ENCODE measurements at regions not wholly inside any gene's neighbourhood (a gene's known extent, or its start where the extent isn't known, plus 50 kb on each side); places are given as distances from the start of the nearest gene placed in this dataset.
"Not testable (repeated sequence)": the region's sequence is repeated elsewhere in the genome, so short reads cannot be mapped to it uniquely, and the experiment has no call there.

DNA sequence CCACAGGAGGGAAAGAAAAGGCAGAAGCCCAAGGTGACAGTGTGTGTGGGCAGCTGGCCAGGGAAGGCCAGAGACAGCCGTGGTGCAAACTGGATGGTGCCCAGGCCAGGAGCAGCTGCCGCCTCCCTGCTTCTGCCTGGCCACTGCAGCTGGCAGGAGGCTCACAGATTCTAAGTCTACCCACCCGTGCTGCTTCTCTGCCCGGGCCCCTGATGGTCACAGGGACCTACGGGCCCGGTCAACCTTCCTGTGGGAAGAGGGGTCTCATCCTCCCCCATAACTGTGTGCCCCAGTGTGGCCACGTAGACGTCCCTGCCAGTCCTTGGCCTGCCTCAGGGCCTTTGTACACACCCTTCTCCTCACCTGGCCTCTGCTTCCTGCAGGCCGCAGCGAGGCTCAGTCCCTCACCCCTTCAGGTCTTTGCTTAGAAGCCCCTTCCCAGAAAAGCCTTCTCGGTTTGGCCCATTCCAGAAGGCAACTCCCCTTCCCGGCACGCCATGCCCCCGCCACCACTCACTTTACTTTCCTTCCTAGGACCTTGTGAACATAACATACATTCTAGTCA is 192.6 kb upstream of the AJAP1 start:
- DNase-seq, result no peak

DNA sequence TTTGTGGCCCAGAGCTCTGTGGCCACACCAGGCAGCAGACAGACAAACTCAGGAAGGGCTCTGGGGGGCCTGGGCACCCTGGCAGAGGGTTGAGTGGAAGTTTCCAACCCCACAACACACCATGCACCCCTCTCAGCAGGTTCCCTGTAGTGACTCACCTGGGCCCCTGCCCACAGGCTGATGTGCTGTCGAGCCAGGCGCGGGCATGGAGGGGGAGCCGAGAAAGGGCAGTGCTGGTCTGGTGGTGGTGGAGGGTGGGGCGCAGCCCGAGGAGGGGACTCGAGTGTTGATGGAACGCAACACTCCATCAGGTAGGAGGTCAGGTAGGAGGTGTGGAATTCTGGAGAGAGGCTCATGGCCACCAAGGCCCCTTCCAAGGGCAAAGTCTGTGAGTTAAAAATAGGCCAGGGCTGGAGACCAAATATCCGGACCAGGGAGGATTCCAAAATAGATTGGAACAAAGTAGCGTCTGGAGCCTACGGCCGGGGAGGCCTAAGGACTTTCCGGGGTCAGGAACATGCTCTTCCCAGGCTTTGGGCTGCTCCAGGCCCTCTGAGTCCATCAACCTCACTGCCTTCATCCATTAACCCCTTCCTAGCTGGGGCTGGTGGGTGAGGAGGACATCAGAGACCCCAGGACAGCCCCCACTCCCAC is 191.5 kb upstream of the AJAP1 start:
- no peak for DNase-seq

DNA sequence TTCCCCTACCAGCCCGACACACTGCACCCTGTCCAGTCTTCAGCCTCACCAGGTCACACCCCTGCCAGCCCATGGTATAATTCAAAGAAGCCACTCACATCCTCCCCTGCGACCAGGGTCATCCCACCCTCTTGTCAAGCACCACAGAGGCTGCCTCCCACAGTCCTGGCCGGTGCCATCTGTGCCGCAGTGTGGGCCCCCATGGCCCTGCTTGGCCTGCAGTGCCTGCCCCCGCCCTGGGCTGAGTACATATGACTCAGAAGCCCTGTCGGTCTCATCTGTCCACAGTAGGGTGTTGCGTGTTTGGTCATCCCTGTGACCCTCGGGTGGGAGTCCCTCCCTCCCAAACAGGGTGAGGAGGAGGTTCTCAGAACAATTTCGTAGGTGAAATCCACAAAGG is 190.8 kb upstream of the AJAP1 start:
- DNase-seq, result no peak

DNA sequence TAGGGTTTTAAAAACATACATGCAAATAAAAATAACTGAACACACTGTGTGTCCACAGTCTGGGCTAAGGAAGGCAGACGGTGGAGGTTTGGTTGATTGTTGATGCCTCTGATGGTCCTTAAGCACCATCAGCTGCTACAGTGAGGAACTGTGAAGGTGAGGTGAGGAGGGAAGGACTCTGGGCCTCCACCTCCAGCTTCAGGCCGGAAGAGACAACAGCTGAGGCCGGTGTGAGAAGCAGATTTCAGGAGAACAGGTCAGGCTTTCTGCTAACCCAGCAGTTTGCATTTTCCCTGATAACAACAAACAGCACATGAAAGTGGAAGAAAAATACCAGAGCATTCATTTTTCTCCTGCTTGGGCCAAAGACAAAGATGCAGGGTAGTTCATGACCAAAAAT is 189.9 kb upstream of the AJAP1 start:
- no peak for DNase-seq

DNA sequence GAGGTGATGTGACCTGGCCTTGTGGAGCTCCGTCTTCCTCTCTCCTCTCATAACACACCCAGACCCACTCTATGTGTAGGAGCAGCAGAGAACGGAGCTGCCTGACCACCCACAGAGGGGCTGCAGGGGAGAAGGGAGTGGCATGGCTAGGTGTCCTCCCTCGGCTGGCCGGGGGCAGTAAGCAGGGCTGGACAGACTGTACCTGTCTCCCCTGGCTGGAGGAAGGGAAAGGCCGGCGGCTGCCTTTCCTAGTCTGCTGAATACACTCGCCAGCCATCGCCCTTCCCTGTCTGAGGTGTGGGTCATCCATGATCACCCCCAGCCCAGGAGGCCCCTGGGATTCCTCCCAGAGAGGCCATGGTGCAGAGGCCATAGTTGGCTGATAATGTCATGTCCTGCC is 187.2 kb upstream of the AJAP1 start:
- no peak for DNase-seq

DNA sequence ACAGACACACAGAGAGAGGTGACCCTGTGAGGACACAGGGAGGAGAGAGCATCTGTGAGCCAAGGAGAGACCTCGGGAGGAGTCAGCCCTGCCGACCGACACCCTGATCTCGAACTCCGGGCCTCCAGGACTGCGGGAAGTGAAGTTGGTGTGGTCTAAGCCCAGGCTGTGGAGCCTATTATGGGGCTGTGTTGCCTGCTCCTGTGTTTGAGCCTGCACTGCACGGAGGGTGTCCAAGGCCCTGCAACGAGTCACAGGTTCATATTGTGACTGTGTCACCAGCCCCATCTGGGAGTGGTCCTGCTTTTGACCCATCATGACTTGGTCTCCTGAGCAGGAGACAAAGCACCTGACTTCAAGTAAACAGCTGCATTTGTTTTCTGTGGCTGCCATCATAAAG is 186.0 kb upstream of the AJAP1 start:
- no peak for DNase-seq

DNA sequence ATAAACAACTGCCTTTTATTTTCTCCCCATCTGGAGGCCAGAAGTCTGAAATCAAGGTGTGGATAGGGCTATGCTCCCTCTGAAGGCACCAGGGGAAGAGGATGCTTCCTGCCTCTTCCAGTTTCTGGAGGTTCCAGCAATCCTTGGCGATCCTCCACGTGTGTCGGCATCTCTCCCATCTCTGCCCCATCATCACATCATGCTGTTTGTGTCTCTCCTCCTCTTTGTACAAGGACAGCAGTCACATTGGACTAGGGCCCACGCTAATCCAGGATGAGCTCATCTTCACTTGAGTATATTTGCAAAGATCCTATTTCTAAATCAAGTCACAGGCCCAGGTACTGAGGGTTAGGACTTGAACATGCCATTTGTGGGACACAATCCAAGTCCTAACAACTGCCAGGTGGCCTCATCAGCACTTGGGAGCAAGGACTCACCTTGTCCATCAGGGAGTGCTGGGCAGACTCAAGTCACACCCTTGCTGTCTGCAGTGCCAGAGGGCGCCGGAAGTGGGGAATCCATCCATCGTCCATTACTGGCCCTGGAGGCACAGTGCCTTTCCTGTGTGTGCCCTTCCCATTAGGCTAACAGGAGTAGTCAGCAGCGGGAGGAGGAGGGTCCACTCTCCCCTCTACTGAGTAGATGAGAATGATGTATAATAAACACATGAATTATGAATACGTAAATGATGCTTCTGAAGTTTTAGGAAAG is 185.4 kb upstream of the AJAP1 start:
- DNase-seq, result no peak

DNA sequence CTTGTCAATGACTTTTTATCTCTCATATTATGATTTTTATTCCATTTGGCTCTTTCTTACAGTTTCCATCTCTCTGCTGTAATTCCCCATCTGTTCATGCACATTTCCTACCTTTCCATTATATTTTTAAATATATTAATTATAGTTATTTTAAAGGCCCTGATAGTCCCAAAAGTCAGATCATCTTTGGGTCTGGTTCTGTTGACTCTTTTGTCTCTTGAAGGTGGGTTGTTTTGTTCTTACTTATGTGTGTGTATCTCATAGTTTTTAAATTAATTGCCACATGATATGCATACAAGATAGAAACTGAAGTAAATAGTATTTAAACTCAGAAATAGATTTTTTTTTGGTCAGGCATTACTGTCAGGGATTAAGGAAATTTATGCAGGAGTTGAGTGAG is 178.0 kb upstream of the AJAP1 start:
- DNase-seq, result no peak

DNA sequence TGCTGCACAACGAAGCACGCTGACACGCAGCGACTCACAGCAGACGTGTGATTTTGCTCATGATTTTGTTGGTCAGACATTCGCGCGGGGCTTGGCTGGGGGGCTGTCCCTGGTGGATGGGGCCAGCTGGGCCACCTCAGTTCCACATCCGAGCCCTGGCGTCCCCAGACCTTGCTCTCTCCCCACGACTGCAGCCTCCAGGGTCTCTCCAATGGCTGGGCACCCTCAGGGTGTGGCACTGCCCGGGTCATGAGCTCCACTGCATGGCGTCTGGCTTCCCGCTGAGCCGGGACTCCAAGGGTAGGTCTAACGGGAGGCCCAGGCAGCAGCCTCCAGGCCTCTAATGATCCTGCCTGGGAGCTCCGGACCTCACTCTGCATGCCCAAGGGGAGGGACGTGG is 173.0 kb upstream of the AJAP1 start:
- no peak for DNase-seq

DNA sequence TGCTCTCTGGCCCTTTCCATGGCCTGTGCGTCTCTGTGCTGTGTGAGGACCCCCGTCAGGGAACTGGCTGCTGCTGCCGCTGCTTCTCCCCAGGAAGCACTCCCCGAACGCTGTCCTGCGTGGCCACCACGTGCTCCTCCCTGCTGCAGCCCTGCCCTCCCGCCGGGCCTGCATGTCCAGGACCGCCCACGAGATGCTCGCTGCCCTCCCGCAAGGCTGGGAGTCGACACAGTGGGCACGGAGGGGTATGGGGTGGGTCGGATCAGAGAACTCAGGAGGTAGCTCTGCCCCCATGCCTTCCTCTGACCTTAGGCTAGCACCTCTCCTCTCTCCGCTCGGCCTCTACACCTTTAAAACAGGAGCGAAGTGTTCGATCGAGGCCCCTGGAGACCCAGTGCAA is 171.9 kb upstream of the AJAP1 start:
- no peak for DNase-seq

DNA sequence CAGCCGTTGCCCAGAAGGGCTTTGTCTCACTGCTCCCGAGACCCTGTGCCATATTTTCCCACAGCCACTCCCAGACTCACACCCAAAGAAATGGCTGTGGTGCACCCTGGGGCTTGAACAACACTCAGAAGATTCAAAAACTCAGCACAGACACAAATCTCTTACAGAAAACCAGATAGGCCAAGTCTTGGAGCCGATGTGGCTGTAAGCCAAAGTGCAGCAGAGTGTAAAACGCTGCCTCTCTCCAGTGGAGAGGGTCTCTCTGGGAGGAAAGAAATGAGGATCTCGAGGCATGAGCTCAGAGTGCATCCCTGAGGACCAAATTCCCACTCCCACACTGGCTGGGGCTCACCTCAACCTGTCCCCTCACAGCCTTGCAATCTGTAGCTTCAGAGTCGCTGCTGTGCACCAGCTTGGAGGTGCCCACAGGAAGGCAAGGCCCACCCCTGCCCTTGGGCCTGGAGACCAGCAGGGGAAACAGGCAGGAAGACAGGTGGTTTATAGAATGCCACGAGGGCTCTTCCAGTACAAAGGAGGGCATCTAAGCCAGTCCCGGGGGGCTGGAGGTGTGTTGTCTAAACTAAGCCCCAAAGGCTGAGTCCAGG is 171.3 kb upstream of the AJAP1 start:
- DNase-seq, result no peak

DNA sequence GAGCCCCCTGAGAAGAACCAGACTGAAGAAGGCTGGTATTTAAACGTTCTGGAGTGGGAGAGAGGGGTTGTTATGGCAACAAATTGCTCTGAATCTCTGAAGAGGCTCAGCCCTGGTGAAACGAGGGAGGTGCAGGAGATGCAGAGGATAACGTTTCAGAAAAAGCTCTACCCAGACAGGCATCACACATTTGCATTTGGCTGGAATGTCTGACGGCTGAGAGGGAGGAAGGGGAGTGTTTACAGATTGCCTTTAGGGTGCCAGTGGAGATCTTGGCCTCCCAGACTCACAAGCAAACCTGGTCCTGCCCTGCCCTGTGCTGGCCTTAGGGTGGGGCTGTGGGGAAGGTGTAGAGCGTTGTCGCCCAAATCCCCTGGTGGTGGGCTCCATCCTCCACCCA is 169.0 kb upstream of the AJAP1 start:
- DNase-seq, result no peak

DNA sequence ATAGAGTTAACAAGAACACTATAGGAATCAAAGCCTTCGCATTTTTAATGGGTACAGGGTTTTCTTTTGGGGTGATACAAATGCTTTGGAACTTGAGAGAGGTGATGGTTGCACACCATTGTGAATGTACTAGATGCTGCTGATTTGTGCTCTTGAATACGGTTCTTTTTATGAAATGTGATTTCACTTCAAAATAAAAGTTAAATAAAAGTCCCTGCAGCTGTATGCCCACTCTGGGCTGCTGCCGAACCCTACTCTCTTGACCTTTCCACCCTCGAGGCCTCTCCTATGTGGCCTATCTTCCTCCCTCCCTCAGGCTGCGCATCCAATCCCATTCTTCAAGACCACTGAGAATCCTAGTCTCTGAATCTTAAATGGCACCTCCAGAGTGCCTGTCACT is 168.5 kb upstream of the AJAP1 start:
- no peak for DNase-seq

DNA sequence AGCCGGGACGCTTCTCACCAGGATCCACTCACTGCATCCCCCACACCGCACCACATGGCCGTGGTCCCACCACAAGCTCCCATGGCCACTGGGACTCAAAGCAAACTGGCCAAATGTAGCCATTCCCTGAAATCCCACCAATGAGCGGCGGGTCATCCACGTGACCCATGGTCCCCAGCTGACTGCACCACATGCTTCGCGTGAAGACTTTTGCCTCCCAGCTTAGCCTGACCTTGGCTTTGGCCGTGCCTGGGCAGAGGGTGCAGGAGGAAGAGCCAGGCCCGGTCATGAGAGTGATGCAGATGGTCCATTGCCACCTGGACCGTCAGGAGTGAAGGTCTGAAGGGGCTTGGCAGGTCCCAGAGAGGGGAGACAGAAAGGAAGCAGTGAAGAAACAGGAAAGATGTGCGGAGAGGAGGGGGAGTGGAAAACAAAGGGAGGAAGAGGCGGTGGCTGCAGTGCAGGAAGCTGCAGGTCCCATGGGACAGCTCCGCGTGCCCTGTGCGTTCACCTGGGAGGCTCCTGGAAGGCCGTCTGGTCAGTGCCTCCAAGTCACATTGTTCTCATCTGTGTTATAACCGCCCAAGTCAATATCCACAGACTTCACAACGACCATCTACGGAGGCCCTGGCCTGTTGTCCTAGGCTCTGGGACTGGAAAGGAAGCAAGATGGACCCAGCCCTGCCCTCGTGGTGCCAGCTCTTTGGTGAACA is 167.8 kb upstream of the AJAP1 start:
- no peak for DNase-seq

DNA sequence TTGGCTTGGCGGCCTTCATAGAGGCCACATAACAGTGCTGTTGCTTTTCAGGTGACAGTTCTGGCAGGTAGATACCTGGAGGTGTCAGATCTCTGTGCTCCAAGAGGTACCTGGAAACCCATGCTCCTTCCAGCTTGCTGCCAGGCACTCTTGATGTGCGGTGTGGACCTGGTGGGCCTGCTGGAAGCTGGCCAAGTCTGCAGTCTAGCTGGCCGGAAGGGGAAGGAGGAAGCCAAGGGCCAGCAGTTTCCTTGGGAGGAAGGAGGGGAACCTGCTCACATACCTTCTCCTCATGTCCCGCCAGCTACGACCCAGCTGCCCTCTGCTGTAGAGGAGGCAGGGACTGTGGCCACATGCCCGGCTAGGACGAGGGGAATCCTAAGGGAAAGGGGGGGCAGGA is 166.4 kb upstream of the AJAP1 start:
- no peak for DNase-seq

DNA sequence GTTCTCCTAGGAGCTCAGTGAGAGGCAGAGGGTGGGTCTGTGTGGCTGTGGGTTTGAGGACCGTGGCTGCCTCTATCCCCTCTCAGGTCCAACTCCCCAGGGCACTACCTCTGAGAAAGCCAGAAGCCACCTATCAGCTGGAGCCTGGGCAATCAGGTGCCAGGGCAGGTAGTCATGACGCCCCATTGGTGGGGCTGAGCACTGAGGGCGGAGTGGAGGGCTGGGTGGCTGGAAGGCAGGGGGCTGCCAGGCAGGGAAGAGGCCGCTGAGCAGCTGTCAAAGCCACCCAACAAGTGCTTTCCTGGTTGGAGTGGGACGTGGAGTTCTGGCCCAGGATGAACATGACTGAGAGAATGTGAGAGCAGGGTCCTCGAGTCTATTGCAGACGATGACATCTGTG is 164.9 kb upstream of the AJAP1 start:
- DNase-seq, result no peak

DNA sequence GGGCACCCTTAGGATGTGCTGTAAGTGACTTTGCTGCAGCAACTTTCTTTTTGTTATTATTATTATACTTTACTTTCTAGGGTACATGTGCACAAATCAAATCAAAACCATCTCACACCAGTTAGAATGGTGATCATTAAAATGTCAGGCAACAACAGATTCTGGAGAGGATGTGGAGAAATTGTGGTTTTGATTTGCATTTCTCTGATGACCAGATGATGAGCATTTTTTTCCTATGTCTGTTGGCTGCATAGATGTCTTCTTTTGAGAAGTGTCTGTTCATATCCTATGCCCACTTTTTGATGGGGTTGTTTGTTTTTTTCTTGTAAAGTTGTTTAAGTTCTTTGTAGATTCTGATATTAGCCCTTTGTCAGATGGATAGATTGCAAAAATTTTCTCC is 164.4 kb upstream of the AJAP1 start:
- not testable (repeated sequence) for DNase-seq

DNA sequence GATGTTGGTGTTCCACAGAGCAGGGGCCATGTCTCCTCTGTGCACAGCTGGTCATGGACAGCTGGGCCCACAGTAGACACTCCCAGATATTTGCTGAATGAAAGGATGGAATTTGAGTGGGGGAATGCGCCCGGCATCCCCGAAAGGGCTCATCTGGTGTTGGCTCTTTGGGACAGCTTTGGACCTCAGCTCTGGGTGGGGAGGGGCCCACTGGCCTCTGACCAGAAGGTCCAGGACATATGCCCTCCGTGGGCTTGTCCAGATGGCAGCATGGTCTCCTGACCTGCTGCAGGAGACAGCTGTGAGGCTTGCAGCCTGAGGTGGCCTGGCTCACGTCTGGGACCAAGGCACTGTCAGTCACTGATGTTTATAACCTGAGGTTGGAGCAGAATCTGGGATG is 160.4 kb upstream of the AJAP1 start:
- no peak for DNase-seq

DNA sequence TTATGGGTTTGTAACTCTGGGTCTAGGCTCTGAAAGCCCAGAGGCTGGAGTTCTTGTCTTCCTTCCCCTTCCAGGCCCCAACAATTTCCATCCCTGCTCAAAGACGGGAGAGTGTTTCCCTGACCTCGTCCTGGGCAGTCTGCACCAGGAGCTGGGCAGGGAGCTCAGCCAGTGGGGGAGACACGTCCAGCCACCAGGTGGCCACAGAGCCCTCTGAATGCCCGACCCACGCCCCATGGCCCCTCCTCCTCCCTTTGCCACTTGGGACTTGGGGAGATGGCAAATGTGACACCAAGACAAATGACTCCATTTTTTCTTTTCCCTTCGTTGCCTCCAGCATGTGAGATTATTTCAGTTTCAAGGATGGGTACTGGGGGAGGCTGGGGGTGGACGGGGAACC is 159.9 kb upstream of the AJAP1 start:
- DNase-seq, result no peak

DNA sequence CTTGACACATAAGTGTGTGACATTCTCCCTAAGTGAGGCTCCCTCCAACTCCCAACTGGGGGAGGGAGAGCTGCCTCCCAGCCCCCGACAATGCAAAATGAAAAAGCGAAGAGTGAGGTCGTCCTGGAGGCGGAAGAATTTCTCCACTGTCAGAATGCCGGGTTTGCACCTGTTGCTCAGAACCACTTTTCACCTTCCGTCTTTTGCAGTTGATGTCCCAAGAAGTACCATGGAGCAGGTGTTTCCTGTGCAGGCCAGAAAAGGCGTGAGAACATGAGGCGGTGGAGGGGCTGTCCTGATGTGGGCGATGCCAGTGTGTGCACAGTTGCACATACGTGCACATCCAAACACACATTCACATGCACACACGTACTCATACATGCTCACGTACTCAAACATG is 158.6 kb upstream of the AJAP1 start:
- DNase-seq, result no peak

DNA sequence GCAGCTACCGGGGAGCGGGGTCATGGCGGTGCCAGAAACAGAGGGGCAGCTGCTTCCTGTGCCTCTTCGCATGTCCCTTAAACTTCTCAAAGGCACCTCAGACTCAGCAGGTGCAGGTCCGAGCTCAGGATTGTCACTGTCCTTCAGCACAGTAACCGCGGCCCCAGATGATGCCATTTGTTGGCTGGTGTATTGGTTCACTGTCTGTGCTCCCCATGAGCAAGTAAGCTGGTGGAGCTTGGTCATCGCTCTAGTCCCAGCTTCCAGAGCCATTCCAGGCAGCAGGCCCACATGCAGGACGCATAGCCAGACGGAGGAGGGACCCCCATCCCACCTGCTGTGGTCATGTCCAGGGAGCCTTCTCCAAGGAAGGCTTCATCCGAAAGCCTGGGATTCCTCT is 154.0 kb upstream of the AJAP1 start:
- no peak for DNase-seq

DNA sequence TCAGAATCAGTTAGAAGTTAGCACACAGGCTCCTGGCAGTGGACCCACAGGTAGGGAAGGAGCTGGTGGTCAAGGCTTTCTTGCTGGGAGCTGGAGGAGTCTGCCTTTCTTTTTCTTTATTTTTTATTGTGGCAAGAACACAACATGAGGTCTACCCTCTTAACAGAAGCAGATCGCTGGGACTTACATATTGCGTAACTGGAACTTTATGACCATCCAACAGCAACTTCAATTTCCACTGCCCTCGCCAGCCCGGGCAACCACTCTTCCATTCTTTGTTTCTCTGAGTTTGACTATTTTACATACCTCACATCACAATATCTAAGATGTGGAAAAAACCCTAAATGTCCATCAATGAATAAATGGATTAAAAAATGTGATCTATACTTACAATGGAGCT is 147.8 kb upstream of the AJAP1 start:
- no peak for DNase-seq

DNA sequence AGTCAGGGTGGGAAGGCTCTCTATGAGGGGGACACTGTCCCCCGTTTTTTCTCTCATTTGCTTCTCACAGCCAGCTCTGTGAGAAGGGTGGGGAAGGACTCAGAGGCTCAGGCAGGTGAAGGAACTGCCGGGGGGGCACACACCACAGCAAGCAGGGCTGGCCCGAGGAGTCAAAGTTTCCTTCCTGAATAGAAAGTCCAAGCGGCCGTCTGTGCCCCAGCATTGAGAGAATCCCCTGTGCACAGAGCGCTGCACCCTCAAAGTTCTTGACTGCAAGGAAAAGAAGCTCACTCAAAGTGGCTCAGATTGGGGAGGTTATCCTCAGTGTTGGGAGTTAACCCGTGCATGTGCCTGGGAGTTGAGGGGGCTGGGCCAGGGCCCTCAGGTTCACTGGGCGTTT is 145.2 kb upstream of the AJAP1 start:
- DNase-seq, result no peak

DNA sequence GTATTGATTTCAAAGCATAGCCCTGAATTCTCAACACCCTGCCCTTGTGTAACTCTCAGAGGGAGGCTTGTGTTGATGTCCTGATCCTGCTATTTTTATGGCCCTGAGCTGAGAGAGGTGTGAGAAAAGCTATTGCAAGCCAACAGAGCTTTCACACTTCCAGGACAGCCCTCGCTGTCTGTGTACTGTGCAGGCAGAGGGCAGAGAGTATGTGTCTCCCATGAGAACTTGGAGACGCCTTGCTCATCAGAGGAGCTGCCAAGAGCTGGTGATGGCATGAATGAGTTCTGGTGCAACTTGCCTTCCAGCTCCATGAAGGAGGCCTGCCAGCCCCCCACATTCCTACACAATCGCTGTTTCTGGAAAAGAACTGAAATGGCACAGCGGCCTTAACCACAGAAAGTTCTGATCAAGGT is 144.1 kb upstream of the AJAP1 start:
- no peak for DNase-seq
